DND-41 (cell line): ENCODE measurements at regions not wholly inside any gene's neighbourhood (a gene's known extent, or its start where the extent isn't known, plus 50 kb on each side); places are given as distances from the start of the nearest gene placed in this dataset.

Experiments used
- EZH2 ChIP-seq: IDR thresholded peaks from 3 replicates; pipeline ENCODE4 v1.6.1; 2012; ENCODE audit warnings: borderline replicate concordance, low read depth, mild to moderate bottlenecking, moderate library complexity, low read length, inconsistent platforms; ENCODE audit not compliant: severe bottlenecking
- TF ChIP-seq, protein P1 (sequence below): IDR thresholded peaks from 2 replicates; pipeline ENCODE4 v1.5.1; 2012; ENCODE audit warnings: borderline replicate concordance, low read length, moderate library complexity, mild to moderate bottlenecking; ENCODE audit not compliant: poor library complexity, severe bottlenecking; ENCODE audit errors: extremely low read depth

DNA sequence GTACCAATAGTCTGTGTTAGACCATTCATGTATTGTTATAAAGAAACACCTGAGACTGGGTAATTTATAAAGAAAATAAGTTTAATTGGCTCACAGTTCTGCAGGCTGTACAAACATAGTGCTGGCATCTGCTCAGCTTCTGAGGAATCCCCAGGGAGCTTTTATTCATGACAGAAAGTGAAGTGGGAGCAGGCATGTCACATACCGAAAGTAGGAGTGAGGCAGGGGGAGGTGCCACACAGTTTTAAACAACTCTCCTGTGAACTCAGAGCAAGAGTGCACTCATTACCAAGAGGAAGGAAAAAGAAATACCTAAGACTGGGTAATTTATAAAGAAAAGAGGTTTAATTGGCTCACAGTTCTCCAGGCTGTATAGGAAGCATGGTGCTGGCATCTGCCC lies 591.2 kb downstream of the PPP4R3C start:
- TF ChIP-seq, protein P1, sequence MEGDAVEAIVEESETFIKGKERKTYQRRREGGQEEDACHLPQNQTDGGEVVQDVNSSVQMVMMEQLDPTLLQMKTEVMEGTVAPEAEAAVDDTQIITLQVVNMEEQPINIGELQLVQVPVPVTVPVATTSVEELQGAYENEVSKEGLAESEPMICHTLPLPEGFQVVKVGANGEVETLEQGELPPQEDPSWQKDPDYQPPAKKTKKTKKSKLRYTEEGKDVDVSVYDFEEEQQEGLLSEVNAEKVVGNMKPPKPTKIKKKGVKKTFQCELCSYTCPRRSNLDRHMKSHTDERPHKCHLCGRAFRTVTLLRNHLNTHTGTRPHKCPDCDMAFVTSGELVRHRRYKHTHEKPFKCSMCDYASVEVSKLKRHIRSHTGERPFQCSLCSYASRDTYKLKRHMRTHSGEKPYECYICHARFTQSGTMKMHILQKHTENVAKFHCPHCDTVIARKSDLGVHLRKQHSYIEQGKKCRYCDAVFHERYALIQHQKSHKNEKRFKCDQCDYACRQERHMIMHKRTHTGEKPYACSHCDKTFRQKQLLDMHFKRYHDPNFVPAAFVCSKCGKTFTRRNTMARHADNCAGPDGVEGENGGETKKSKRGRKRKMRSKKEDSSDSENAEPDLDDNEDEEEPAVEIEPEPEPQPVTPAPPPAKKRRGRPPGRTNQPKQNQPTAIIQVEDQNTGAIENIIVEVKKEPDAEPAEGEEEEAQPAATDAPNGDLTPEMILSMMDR: no peak
- TF ChIP-seq EZH2: no peak
